ENCODE measurements at regions not wholly inside any gene's neighbourhood (a gene's known extent, or its start where the extent isn't known, plus 50 kb on each side); places are given as distances from the start of the nearest gene placed in this dataset.

DNA sequence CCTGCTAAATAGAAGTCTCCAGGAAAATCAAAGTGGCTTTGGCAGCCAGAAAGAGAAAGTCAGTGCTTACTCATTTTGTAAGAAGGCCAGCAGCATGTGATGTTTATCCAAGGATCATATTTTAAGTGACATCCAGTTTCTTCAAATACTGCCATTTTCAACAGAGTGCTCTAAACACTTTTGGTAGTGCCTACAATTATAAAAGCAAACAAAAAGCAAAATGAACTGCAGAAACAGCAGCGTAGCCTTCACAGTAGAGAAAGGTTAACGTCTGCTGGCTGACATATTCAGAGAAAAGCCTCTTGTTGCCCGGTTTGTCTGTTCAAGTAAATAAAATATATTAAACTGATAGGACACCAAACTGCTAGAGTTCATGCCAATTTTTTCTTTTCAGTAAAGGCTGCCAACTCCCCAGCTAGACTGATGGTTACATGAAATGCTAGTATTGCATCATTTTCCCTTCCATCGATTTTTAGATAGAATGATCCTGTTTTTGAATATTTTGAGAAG lies 705.7 kb upstream of the SLC35B3 start:
- TF ChIP-seq, protein P1, sequence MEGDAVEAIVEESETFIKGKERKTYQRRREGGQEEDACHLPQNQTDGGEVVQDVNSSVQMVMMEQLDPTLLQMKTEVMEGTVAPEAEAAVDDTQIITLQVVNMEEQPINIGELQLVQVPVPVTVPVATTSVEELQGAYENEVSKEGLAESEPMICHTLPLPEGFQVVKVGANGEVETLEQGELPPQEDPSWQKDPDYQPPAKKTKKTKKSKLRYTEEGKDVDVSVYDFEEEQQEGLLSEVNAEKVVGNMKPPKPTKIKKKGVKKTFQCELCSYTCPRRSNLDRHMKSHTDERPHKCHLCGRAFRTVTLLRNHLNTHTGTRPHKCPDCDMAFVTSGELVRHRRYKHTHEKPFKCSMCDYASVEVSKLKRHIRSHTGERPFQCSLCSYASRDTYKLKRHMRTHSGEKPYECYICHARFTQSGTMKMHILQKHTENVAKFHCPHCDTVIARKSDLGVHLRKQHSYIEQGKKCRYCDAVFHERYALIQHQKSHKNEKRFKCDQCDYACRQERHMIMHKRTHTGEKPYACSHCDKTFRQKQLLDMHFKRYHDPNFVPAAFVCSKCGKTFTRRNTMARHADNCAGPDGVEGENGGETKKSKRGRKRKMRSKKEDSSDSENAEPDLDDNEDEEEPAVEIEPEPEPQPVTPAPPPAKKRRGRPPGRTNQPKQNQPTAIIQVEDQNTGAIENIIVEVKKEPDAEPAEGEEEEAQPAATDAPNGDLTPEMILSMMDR (IDR thresholded peaks at IDR 0.05) = no peak
- TF ChIP-seq POLR2A (IDR thresholded peaks at IDR 0.05) (no peak), POLR2AphosphoS5 (IDR thresholded peaks at IDR 0.05; ENCODE audit: insufficient read depth in 1 of 2, low read depth in 1 of 2) (no peak)

All from vagina (tissue), 2 donors.